ENCODE measurements at regions not wholly inside any gene's neighbourhood (a gene's known extent, or its start where the extent isn't known, plus 50 kb on each side); places are given as distances from the start of the nearest gene placed in this dataset.
"Not testable (repeated sequence)": the region's sequence is repeated elsewhere in the genome, so short reads cannot be mapped to it uniquely, and the experiment has no call there.

- DNase-seq (ENCODE audit: low read depth) = not testable (repeated sequence)
Observed at GRCh38 chr15:20002560-20002959, 539.0 kb downstream of the GOLGA6L6 start.

- DNase-seq (ENCODE audit: low read depth) = not testable (repeated sequence)
Observed at GRCh38 chr15:19996574-19997194, 544.9 kb downstream of the GOLGA6L6 start.

- DNase-seq (ENCODE audit: low read depth) = not testable (repeated sequence)
Observed at GRCh38 chr15:19995296-19995695, 546.3 kb downstream of the GOLGA6L6 start.

GRCh38 chr15:19992428-19992827 lies 549.2 kb downstream of the GOLGA6L6 start:
- DNase-seq (ENCODE audit: low read depth) = no peak

GRCh38 chr15:19988094-19988660 lies 553.4 kb downstream of the GOLGA6L6 start:
- no peak for DNase-seq (ENCODE audit: low read depth)

GRCh38 chr15:19987389-19988048 lies 554.1 kb downstream of the GOLGA6L6 start:
- DNase-seq (ENCODE audit: low read depth) = no peak

GRCh38 chr15:19984101-19984500 lies 557.5 kb downstream of the GOLGA6L6 start:
- no peak for DNase-seq (ENCODE audit: low read depth)

GRCh38 chr15:19974998-19975397 lies 566.6 kb downstream of the GOLGA6L6 start:
- DNase-seq (ENCODE audit: low read depth) = no peak

GRCh38 chr15:19973718-19974117 lies 567.9 kb downstream of the GOLGA6L6 start:
- DNase-seq (ENCODE audit: low read depth) = no peak

GRCh38 chr15:19972582-19972981 lies 569.0 kb downstream of the GOLGA6L6 start:
- not testable (repeated sequence) for DNase-seq (ENCODE audit: low read depth)

GRCh38 chr15:19965574-19965973 lies 576.0 kb downstream of the GOLGA6L6 start:
- DNase-seq (ENCODE audit: low read depth) = not testable (repeated sequence)

- DNase-seq (ENCODE audit: low read depth) = not testable (repeated sequence)
Observed at GRCh38 chr15:19964480-19964879, 577.1 kb downstream of the GOLGA6L6 start.

- no peak for DNase-seq (ENCODE audit: low read depth)
Observed at GRCh38 chr15:19956124-19956796, 585.3 kb downstream of the GOLGA6L6 start.

- no peak for DNase-seq (ENCODE audit: low read depth)
Observed at GRCh38 chr15:19944261-19944888, 597.2 kb downstream of the GOLGA6L6 start.

- DNase-seq (ENCODE audit: low read depth) = no peak
Observed at GRCh38 chr15:19943515-19943914, 598.1 kb downstream of the GOLGA6L6 start.

- not testable (repeated sequence) for DNase-seq (ENCODE audit: low read depth)
Observed at GRCh38 chr15:19903281-19903680, 638.3 kb downstream of the GOLGA6L6 start.

GRCh38 chr15:19902388-19902787 lies 639.2 kb downstream of the GOLGA6L6 start:
- not testable (repeated sequence) for DNase-seq (ENCODE audit: low read depth)

- DNase-seq (ENCODE audit: low read depth) = not testable (repeated sequence)
Observed at GRCh38 chr15:19901414-19901813, 640.2 kb downstream of the GOLGA6L6 start.

GRCh38 chr15:19899021-19899824 lies 642.4 kb downstream of the GOLGA6L6 start:
- DNase-seq (ENCODE audit: low read depth) = no peak

- not testable (repeated sequence) for DNase-seq (ENCODE audit: low read depth)
Observed at GRCh38 chr15:19888811-19889210, 652.8 kb downstream of the GOLGA6L6 start.

GRCh38 chr15:19844061-19844460 lies 697.5 kb downstream of the GOLGA6L6 start:
- DNase-seq (ENCODE audit: low read depth) = not testable (repeated sequence)

Data from stimulated activated CD8-positive, alpha-beta memory T cell treated with anti-CD3 and anti-CD28 coated beads, Interleukin-15, amount 100 ng/mL, for 1 hour (primary cell).